Testis (tissue), 2 donors: ENCODE measurements at regions not wholly inside any gene's neighbourhood (a gene's known extent, or its start where the extent isn't known, plus 50 kb on each side); places are given as distances from the start of the nearest gene placed in this dataset.

Experiments used
- DNase-seq: peaks from one replicate; pipeline ENCODE4 v3.0.0-alpha.2; 2019
- H3K27ac ChIP-seq, 2 donors: fragments of 200-600 bp; sonication (generic); one replicate each; pipeline ENCODE4 v1.5.1; 2019
- H3K27me3 ChIP-seq: fragments of 200-600 bp; sonication (generic); one replicate; pipeline ENCODE4 v1.5.1; 2019
- H3K36me3 ChIP-seq: fragments of 200-600 bp; sonication (generic); one replicate; pipeline ENCODE4 v1.5.1; 2017; ENCODE audit warnings: low read depth; ENCODE audit errors: missing control alignments
- H3K4me1 ChIP-seq: fragments of 200-600 bp; sonication (generic); one replicate; pipeline ENCODE4 v1.5.1; 2019
- H3K4me3 ChIP-seq, 2 donors: fragments of 200-600 bp; sonication (generic); one replicate each; pipeline ENCODE4 v1.5.1; 2017 to 2019
- H3K9me3 ChIP-seq: fragments of 200-600 bp; sonication (generic); one replicate; pipeline ENCODE4 v1.5.1; 2017
- POLR2A ChIP-seq: fragments of 450-650 bp; IDR thresholded peaks from one replicate; pipeline ENCODE4 v1.6.1; 2017; ENCODE audit warnings: antibody characterized with exemption, mild to moderate bottlenecking, moderate library complexity
- WGBS, 2 donors: methylation state at CpG; one replicate each; pipeline ENCODE4 v1.1.5; 2018; 5-methylcytosine and 5-hydroxymethylcytosine counted together
- intact Hi-C: fragments of 100-400 bp; cut with DNase I; formaldehyde crosslinking; loops from one replicate; pipeline ENCODE4 v1.15.1; 2023; ENCODE audit warnings: low total_unique reads
- TF ChIP-seq, protein P1 (sequence below), 3 experiments: fragments of 450-650 bp in 2 of 3; fragments of 200-600 bp in 1 of 3; sonication (generic) in 1 of 3; IDR thresholded peaks; one replicate each; pipeline ENCODE4 v1.5.1; 2016 to 2019; ENCODE audit warnings: antibody characterized with exemption in 3 of 3, mild to moderate bottlenecking in 2 of 3, moderate library complexity in 1 of 3

GRCh38 chr4:149291463-149291862 is 524.2 kb downstream of the IQCM start:
- no peak for TF ChIP-seq POLR2A
- TF ChIP-seq, protein P1, sequence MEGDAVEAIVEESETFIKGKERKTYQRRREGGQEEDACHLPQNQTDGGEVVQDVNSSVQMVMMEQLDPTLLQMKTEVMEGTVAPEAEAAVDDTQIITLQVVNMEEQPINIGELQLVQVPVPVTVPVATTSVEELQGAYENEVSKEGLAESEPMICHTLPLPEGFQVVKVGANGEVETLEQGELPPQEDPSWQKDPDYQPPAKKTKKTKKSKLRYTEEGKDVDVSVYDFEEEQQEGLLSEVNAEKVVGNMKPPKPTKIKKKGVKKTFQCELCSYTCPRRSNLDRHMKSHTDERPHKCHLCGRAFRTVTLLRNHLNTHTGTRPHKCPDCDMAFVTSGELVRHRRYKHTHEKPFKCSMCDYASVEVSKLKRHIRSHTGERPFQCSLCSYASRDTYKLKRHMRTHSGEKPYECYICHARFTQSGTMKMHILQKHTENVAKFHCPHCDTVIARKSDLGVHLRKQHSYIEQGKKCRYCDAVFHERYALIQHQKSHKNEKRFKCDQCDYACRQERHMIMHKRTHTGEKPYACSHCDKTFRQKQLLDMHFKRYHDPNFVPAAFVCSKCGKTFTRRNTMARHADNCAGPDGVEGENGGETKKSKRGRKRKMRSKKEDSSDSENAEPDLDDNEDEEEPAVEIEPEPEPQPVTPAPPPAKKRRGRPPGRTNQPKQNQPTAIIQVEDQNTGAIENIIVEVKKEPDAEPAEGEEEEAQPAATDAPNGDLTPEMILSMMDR (IDR thresholded peaks at IDR 0.05), result no peak
- WGBS, 2 donors, result 23 to 30% methylated on average over 1 of the region's 1 CpG
- no peaks in the 10 kb centered on the region for H3K4me1 ChIP-seq
- intact Hi-C loops, result no loop called here
- H3K36me3 ChIP-seq, result no peaks in the 10 kb centered on the region
- no peak overlapping the region for H3K4me3 ChIP-seq
- DNase-seq, result no peak
- no peaks in the 10 kb centered on the region for H3K27me3 ChIP-seq
- H3K27ac ChIP-seq, result no peak overlapping the region
- no peaks in the 10 kb centered on the region for H3K9me3 ChIP-seq

GRCh38 chr4:149280806-149281205 is 534.8 kb downstream of the IQCM start:
- Histone ChIP-seq H3K4me3 (no peak overlapping the region), H3K27me3 (no peaks in the 10 kb centered on the region), H3K27ac (no peak overlapping the region), H3K36me3 (no peaks in the 10 kb centered on the region), H3K4me1 (no peaks in the 10 kb centered on the region), H3K9me3 (no peaks in the 10 kb centered on the region)
- DNase-seq, result no peak
- TF ChIP-seq, protein P1 (IDR thresholded peaks at IDR 0.05), result no peak
- no peak for TF ChIP-seq POLR2A
- intact Hi-C loops, result no loop called here
- 54 to 58% methylated on average over 3 of the region's 3 CpGs for WGBS, 2 donors

GRCh38 chr4:149279776-149280175 is 535.9 kb downstream of the IQCM start:
- Histone ChIP-seq H3K27me3 (no peaks in the 10 kb centered on the region), H3K4me3 (no peak overlapping the region), H3K27ac (no peak overlapping the region), H3K9me3 (no peaks in the 10 kb centered on the region), H3K4me1 (no peaks in the 10 kb centered on the region), H3K36me3 (no peaks in the 10 kb centered on the region)
- 29 to 49% methylated on average over 4 of the region's 4 CpGs for WGBS, 2 donors
- DNase-seq, result no peak
- intact Hi-C loops, result no loop called here
- TF ChIP-seq, protein P1 (IDR thresholded peaks at IDR 0.05), result no peak
- no peak for TF ChIP-seq POLR2A

GRCh38 chr4:149279331-149279730 is 536.3 kb downstream of the IQCM start:
- Histone ChIP-seq H3K9me3 (no peaks in the 10 kb centered on the region), H3K27me3 (no peaks in the 10 kb centered on the region), H3K4me1 (no peaks in the 10 kb centered on the region), H3K27ac (no peak overlapping the region), H3K36me3 (no peaks in the 10 kb centered on the region), H3K4me3 (no peak overlapping the region)
- intact Hi-C loops, result no loop called here
- WGBS, 2 donors, result 89 to 93% methylated on average over 7 of the region's 7 CpGs
- TF ChIP-seq POLR2A, result no peak
- TF ChIP-seq, protein P1 (IDR thresholded peaks at IDR 0.05), result no peak
- DNase-seq, result no peak

GRCh38 chr4:149277705-149278104 is 537.9 kb downstream of the IQCM start:
- no peaks in the 10 kb centered on the region for H3K36me3 ChIP-seq
- TF ChIP-seq, protein P1 (IDR thresholded peaks at IDR 0.05), result no peak
- TF ChIP-seq POLR2A, result no peak
- 94 to 98% methylated on average over 2 of the region's 2 CpGs for WGBS, 2 donors
- no peaks in the 10 kb centered on the region for H3K4me1 ChIP-seq
- no peaks in the 10 kb centered on the region for H3K27me3 ChIP-seq
- no peak for DNase-seq
- no peak overlapping the region for H3K27ac ChIP-seq
- H3K4me3 ChIP-seq, result no peak overlapping the region
- intact Hi-C loops, result no loop called here
- H3K9me3 ChIP-seq, result no peaks in the 10 kb centered on the region
